ENCODE measurements at regions not wholly inside any gene's neighbourhood (a gene's known extent, or its start where the extent isn't known, plus 50 kb on each side); places are given as distances from the start of the nearest gene placed in this dataset.

DNA sequence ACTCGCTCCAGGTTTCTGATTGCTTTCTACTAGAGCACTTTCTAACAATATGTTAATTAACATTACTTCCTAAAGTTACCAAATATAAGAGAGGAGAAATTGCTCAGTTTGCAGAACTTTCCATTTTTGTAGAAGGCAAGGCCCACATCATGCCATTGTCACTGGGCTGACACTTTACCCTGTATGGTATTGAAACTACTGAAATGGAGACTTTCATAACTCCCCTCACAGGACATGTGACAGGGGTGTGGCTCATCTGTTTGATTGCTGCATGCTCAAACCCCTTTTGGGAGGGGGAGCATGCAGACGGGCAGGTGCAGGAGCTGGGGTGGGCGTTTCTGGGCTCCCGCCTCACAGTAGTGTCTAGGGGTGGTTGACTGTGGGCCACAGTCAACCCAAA is 206.3 kb upstream of the GHR start:
- TF ChIP-seq, protein P1, sequence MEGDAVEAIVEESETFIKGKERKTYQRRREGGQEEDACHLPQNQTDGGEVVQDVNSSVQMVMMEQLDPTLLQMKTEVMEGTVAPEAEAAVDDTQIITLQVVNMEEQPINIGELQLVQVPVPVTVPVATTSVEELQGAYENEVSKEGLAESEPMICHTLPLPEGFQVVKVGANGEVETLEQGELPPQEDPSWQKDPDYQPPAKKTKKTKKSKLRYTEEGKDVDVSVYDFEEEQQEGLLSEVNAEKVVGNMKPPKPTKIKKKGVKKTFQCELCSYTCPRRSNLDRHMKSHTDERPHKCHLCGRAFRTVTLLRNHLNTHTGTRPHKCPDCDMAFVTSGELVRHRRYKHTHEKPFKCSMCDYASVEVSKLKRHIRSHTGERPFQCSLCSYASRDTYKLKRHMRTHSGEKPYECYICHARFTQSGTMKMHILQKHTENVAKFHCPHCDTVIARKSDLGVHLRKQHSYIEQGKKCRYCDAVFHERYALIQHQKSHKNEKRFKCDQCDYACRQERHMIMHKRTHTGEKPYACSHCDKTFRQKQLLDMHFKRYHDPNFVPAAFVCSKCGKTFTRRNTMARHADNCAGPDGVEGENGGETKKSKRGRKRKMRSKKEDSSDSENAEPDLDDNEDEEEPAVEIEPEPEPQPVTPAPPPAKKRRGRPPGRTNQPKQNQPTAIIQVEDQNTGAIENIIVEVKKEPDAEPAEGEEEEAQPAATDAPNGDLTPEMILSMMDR (IDR thresholded peaks at IDR 0.05) = no peak
- TF ChIP-seq ATF1 (CRISPR knock-in tag; IDR thresholded peaks at IDR 0.05) (no peak), NR2C2 (CRISPR knock-in tag; IDR thresholded peaks at IDR 0.05) (no peak), CBFB (CRISPR knock-in tag; IDR thresholded peaks at IDR 0.05; ENCODE audit: low read depth) (no peak), NFATC4 (CRISPR knock-in tag; IDR thresholded peaks at IDR 0.05) (no peak)
- TF ChIP-seq, protein P2, sequence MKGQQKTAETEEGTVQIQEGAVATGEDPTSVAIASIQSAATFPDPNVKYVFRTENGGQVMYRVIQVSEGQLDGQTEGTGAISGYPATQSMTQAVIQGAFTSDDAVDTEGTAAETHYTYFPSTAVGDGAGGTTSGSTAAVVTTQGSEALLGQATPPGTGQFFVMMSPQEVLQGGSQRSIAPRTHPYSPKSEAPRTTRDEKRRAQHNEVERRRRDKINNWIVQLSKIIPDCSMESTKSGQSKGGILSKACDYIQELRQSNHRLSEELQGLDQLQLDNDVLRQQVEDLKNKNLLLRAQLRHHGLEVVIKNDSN (CRISPR knock-in tag; IDR thresholded peaks at IDR 0.05) = no peak
- TF ChIP-seq, protein P3, sequence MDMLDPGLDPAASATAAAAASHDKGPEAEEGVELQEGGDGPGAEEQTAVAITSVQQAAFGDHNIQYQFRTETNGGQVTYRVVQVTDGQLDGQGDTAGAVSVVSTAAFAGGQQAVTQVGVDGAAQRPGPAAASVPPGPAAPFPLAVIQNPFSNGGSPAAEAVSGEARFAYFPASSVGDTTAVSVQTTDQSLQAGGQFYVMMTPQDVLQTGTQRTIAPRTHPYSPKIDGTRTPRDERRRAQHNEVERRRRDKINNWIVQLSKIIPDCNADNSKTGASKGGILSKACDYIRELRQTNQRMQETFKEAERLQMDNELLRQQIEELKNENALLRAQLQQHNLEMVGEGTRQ (CRISPR knock-in tag; IDR thresholded peaks at IDR 0.05) = no peak
